NCI-H1417 treated with DMSO at 0.1 percent for 48 hours (cell line): ENCODE measurements at regions not wholly inside any gene's neighbourhood (a gene's known extent, or its start where the extent isn't known, plus 50 kb on each side); places are given as distances from the start of the nearest gene placed in this dataset.
A peak's percentile ranks its signal among the peaks of the same experiment; 100 is the strongest.
"Not testable (repeated sequence)": the region's sequence is repeated elsewhere in the genome, so short reads cannot be mapped to it uniquely, and the experiment has no call there.

Experiments
- DNase-seq: peaks from one replicate; lab custom pipeline; 2025; lab: John Stamatoyannopoulos, UW

GRCh38 chr1:177645491-177646190, 324.2 kb downstream of the SEC16B start:
- no peak for DNase-seq

- no peak for DNase-seq
These were observed 329.2 kb downstream of the SEC16B start for GRCh38 chr1:177640687-177641086.

GRCh38 chr1:177634151-177634550, 335.7 kb downstream of the SEC16B start:
- DNase-seq: not testable (repeated sequence)

GRCh38 chr1:177632923-177633615, 336.8 kb downstream of the SEC16B start:
- no peak for DNase-seq

GRCh38 chr1:177631770-177632169, 338.1 kb downstream of the SEC16B start:
- no peak for DNase-seq

GRCh38 chr1:177629526-177629925, 340.3 kb downstream of the SEC16B start:
- DNase-seq: no peak

GRCh38 chr1:177627148-177627910, 342.5 kb downstream of the SEC16B start:
- DNase-seq: no peak

GRCh38 chr1:177620636-177621190, 349.1 kb downstream of the SEC16B start:
- DNase-seq: no peak

GRCh38 chr1:177615251-177615650, 354.6 kb downstream of the SEC16B start:
- no peak for DNase-seq

- no peak for DNase-seq
These were observed 358.5 kb downstream of the SEC16B start for GRCh38 chr1:177611402-177611801.

- DNase-seq: no peak
These were observed 359.9 kb downstream of the SEC16B start for GRCh38 chr1:177609953-177610352.

GRCh38 chr1:177600936-177601335, 368.9 kb downstream of the SEC16B start:
- DNase-seq: no peak

GRCh38 chr1:177600321-177600720, 369.5 kb downstream of the SEC16B start:
- no peak for DNase-seq

GRCh38 chr1:177597393-177597792, 372.5 kb downstream of the SEC16B start:
- DNase-seq: no peak

GRCh38 chr1:177596485-177596884, 373.4 kb downstream of the SEC16B start:
- no peak for DNase-seq

GRCh38 chr1:177593105-177593504, 376.8 kb downstream of the SEC16B start:
- DNase-seq: no peak

GRCh38 chr1:177592624-177593023, 377.2 kb downstream of the SEC16B start:
- DNase-seq: no peak

- no peak for DNase-seq
These were observed 378.7 kb downstream of the SEC16B start for GRCh38 chr1:177591155-177591554.

GRCh38 chr1:177589166-177589565, 380.7 kb downstream of the SEC16B start:
- no peak for DNase-seq

- no peak for DNase-seq
These were observed 383.4 kb downstream of the SEC16B start for GRCh38 chr1:177586429-177586828.

GRCh38 chr1:177585302-177586220, 384.3 kb downstream of the SEC16B start:
- peak; percentile 77 for DNase-seq
